SK-N-MC (cell line): ENCODE measurements at regions not wholly inside any gene's neighbourhood (a gene's known extent, or its start where the extent isn't known, plus 50 kb on each side); places are given as distances from the start of the nearest gene placed in this dataset.

Experiments
- DNase-seq: peaks from one replicate; pipeline ENCODE4 v3.0.0-alpha.2; 2011; ENCODE audit warnings: low read depth, low spot score
- H3K27ac ChIP-seq: fragments of 200-600 bp; sonication (generic); 2 replicates; pipeline ENCODE4 v1.5.1; 2016; ENCODE audit warnings: mixed run types
- H3K36me3 ChIP-seq: fragments of 200-600 bp; sonication (generic); 2 replicates; pipeline ENCODE4 v1.6.1; 2017; ENCODE audit warnings: antibody characterized with exemption, low read length, mixed read lengths; ENCODE audit not compliant: insufficient read depth
- H3K4me3 ChIP-seq: fragments of 200-600 bp; sonication (generic); 2 replicates; pipeline ENCODE4 v1.5.1; 2016
- H3K9ac ChIP-seq: fragments of 200-600 bp; sonication (generic); 2 replicates; pipeline ENCODE4 v1.8.0; 2017; ENCODE audit warnings: mixed run types, mixed read lengths; ENCODE audit not compliant: insufficient read length
- H3K9me3 ChIP-seq: fragments of 200-600 bp; sonication (generic); 2 replicates; pipeline ENCODE4 v1.6.1; 2017; ENCODE audit warnings: low read depth, mild to moderate bottlenecking, antibody characterized with exemption, low read length, moderate library complexity, mixed read lengths
- EZH2 ChIP-seq: fragments of 200-600 bp; sonication (generic); IDR thresholded peaks from one replicate; pipeline ENCODE4 v1.6.1; 2017; ENCODE audit warnings: antibody characterized with exemption
- FOXP2 ChIP-seq: optimal IDR thresholded peaks from 2 replicates; pipeline ENCODE3; 2011; ENCODE audit warnings: mild to moderate bottlenecking, moderate library complexity; ENCODE audit not compliant: insufficient read depth; ENCODE audit errors: extremely low read length, control extremely low read depth
- POLR2AphosphoS5 ChIP-seq: IDR thresholded peaks from 2 replicates; pipeline ENCODE4 v1.6.1; 2012; ENCODE audit warnings: mild to moderate bottlenecking, low read depth, low read length, borderline replicate concordance

GRCh38 chr10:131829156-131829930 is 71.5 kb upstream of the PPP2R2D start:
- no peaks in the 10 kb centered on the region for H3K9me3 ChIP-seq
- no peak for TF ChIP-seq POLR2AphosphoS5
- TF ChIP-seq FOXP2 = no peak
- TF ChIP-seq EZH2 = no peak
- H3K27ac ChIP-seq = no peak overlapping the region
- DNase-seq = no peak
- no peak overlapping the region for H3K4me3 ChIP-seq
- no peaks in the 10 kb centered on the region for H3K36me3 ChIP-seq
- no peak overlapping the region for H3K9ac ChIP-seq

GRCh38 chr10:131830446-131831130 is 70.2 kb upstream of the PPP2R2D start:
- no peak for DNase-seq
- Histone ChIP-seq H3K36me3 (no peaks in the 10 kb centered on the region), H3K9me3 (no peaks in the 10 kb centered on the region), H3K9ac (no peak overlapping the region), H3K27ac (no peak overlapping the region), H3K4me3 (no peak overlapping the region)
- TF ChIP-seq POLR2AphosphoS5 (no peak), EZH2 (no peak), FOXP2 (no peak)

GRCh38 chr10:131831561-131831960 is 69.2 kb upstream of the PPP2R2D start:
- Histone ChIP-seq H3K9ac (no peak overlapping the region), H3K4me3 (no peak overlapping the region), H3K36me3 (no peaks in the 10 kb centered on the region), H3K9me3 (no peaks in the 10 kb centered on the region), H3K27ac (no peak overlapping the region)
- TF ChIP-seq FOXP2 (no peak), POLR2AphosphoS5 (no peak), EZH2 (no peak)
- no peak for DNase-seq

- no peak overlapping the region for H3K9ac ChIP-seq
- H3K36me3 ChIP-seq = no peaks in the 10 kb centered on the region
- TF ChIP-seq POLR2AphosphoS5 (no peak), EZH2 (no peak), FOXP2 (no peak)
- H3K4me3 ChIP-seq = no peak overlapping the region
- no peaks in the 10 kb centered on the region for H3K9me3 ChIP-seq
- H3K27ac ChIP-seq = no peak overlapping the region
- DNase-seq = no peak
These were observed 68.6 kb upstream of the PPP2R2D start for GRCh38 chr10:131832056-131832685.

- Histone ChIP-seq H3K27ac (no peak overlapping the region), H3K36me3 (no peaks in the 10 kb centered on the region), H3K9me3 (no peaks in the 10 kb centered on the region), H3K4me3 (no peak overlapping the region), H3K9ac (no peak overlapping the region)
- no peak for TF ChIP-seq POLR2AphosphoS5
- no peak for TF ChIP-seq FOXP2
- no peak for TF ChIP-seq EZH2
- DNase-seq = no peak
These were observed 67.8 kb upstream of the PPP2R2D start for GRCh38 chr10:131833013-131833412.

- no peaks in the 10 kb centered on the region for H3K36me3 ChIP-seq
- no peak overlapping the region for H3K4me3 ChIP-seq
- H3K9me3 ChIP-seq = no peaks in the 10 kb centered on the region
These were observed 67.2 kb upstream of the PPP2R2D start for GRCh38 chr10:131833446-131834080.

GRCh38 chr10:131834152-131834810 is 66.5 kb upstream of the PPP2R2D start:
- H3K9me3 ChIP-seq = no peaks in the 10 kb centered on the region
- DNase-seq = no peak
- TF ChIP-seq FOXP2 = no peak
- no peak for TF ChIP-seq EZH2
- no peak for TF ChIP-seq POLR2AphosphoS5
- no peak overlapping the region for H3K27ac ChIP-seq
- H3K9ac ChIP-seq = no peak overlapping the region
- H3K36me3 ChIP-seq = no peaks in the 10 kb centered on the region
- H3K4me3 ChIP-seq = no peak overlapping the region

More at GRCh38 chr10:131833446-131834080, 67.2 kb upstream of the PPP2R2D start:
- Histone ChIP-seq H3K27ac (no peak overlapping the region), H3K9ac (no peak overlapping the region)
- DNase-seq = no peak
- TF ChIP-seq FOXP2 (no peak), POLR2AphosphoS5 (no peak), EZH2 (no peak)
